HL-60 (cell line): ENCODE measurements at regions not wholly inside any gene's neighbourhood (a gene's known extent, or its start where the extent isn't known, plus 50 kb on each side); places are given as distances from the start of the nearest gene placed in this dataset.

ENCODE experiments used
- CTCF ChIP-seq: IDR thresholded peaks from one replicate; pipeline ENCODE4 v1.5.1; 2011; ENCODE audit warnings: low read length, control low read depth, inconsistent platforms; ENCODE audit not compliant: insufficient read depth
- GABPA ChIP-seq: IDR thresholded peaks from 2 replicates; pipeline ENCODE4 v1.6.1; 2012; ENCODE audit warnings: low read depth
- POLR2AphosphoS5 ChIP-seq: IDR thresholded peaks from 2 replicates; pipeline ENCODE4 v1.6.1; 2012; ENCODE audit warnings: low read depth
- SPI1 ChIP-seq: IDR thresholded peaks from 2 replicates; pipeline ENCODE4 v1.6.1; 2012; ENCODE audit warnings: low read depth, mild to moderate bottlenecking, borderline replicate concordance
- TF ChIP-seq, protein P1 (sequence below): IDR thresholded peaks from 2 replicates; pipeline ENCODE4 v1.6.1; 2012; ENCODE audit warnings: low read depth; ENCODE audit not compliant: insufficient replicate concordance

DNA sequence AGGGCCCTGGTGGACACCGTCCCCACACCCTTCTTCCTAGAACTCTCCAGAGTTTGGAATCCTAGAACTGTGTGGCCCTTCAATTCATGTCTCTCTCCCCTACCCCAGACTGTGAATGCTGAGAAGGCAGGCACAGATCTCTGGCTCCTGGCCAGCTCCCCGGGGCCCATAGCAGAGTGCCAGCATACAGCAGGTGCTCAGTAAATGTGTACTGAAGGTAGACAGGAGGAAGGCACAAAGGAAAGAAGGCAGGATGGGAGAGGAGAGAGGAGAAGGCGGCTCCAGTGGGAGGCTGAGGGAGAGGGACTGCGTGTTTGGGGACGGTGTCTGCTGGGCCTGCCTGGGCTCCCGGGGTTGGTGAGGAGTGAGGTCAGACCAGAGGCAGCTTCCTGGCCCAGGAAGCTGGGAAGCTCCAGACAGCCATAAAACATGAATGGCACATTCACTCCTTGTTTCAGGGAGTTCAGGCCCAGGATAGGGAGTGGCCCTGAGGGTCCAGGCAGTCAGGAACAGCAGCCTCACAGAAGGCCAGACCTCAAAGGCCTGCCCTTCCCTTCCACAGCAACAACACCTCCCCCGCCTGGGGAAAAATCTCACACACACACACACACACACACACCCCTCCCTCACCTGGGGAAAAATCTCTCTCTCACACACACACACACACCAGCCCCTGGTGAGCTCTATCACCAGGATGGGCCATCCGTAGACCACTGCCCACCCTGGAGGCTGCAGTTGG lies 137.1 kb upstream of the PRR20G start:
- TF ChIP-seq CTCF (no peak), POLR2AphosphoS5 (no peak), GABPA (no peak), SPI1 (no peak)
- TF ChIP-seq, protein P1, sequence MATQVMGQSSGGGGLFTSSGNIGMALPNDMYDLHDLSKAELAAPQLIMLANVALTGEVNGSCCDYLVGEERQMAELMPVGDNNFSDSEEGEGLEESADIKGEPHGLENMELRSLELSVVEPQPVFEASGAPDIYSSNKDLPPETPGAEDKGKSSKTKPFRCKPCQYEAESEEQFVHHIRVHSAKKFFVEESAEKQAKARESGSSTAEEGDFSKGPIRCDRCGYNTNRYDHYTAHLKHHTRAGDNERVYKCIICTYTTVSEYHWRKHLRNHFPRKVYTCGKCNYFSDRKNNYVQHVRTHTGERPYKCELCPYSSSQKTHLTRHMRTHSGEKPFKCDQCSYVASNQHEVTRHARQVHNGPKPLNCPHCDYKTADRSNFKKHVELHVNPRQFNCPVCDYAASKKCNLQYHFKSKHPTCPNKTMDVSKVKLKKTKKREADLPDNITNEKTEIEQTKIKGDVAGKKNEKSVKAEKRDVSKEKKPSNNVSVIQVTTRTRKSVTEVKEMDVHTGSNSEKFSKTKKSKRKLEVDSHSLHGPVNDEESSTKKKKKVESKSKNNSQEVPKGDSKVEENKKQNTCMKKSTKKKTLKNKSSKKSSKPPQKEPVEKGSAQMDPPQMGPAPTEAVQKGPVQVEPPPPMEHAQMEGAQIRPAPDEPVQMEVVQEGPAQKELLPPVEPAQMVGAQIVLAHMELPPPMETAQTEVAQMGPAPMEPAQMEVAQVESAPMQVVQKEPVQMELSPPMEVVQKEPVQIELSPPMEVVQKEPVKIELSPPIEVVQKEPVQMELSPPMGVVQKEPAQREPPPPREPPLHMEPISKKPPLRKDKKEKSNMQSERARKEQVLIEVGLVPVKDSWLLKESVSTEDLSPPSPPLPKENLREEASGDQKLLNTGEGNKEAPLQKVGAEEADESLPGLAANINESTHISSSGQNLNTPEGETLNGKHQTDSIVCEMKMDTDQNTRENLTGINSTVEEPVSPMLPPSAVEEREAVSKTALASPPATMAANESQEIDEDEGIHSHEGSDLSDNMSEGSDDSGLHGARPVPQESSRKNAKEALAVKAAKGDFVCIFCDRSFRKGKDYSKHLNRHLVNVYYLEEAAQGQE: no peak
